GM12872 (cell line): ENCODE measurements at regions not wholly inside any gene's neighbourhood (a gene's known extent, or its start where the extent isn't known, plus 50 kb on each side); places are given as distances from the start of the nearest gene placed in this dataset.

Experiments used
- CTCF ChIP-seq: IDR thresholded peaks from 3 replicates; pipeline ENCODE4 v1.5.1; 2011; ENCODE audit warnings: low read depth, mild to moderate bottlenecking, low read length, moderate library complexity; ENCODE audit not compliant: insufficient read depth

GRCh38 chr20:11719153-11719552 lies 198.5 kb upstream of the BTBD3 start:
- TF ChIP-seq CTCF: no peak

GRCh38 chr20:11721411-11721810 lies 196.3 kb upstream of the BTBD3 start:
- TF ChIP-seq CTCF: no peak

- TF ChIP-seq CTCF: no peak
These were observed 193.6 kb upstream of the BTBD3 start for GRCh38 chr20:11724097-11724496.

- TF ChIP-seq CTCF: no peak
These were observed 191.7 kb upstream of the BTBD3 start for GRCh38 chr20:11726026-11726425.

GRCh38 chr20:11727708-11728107 lies 190.0 kb upstream of the BTBD3 start:
- TF ChIP-seq CTCF: no peak

GRCh38 chr20:11728937-11729336 lies 188.8 kb upstream of the BTBD3 start:
- TF ChIP-seq CTCF: no peak

GRCh38 chr20:11729806-11730205 lies 187.9 kb upstream of the BTBD3 start:
- no peak for TF ChIP-seq CTCF

- TF ChIP-seq CTCF: no peak
These were observed 183.3 kb upstream of the BTBD3 start for GRCh38 chr20:11734431-11734830.
